Left kidney (tissue), 1 donor: ENCODE measurements at regions not wholly inside any gene's neighbourhood (a gene's known extent, or its start where the extent isn't known, plus 50 kb on each side); places are given as distances from the start of the nearest gene placed in this dataset.
A peak's percentile ranks its signal among the peaks of the same experiment; 100 is the strongest.

Source experiments
- DNase-seq: peaks from one replicate; pipeline ENCODE4 v3.0.0-alpha.2; 2013

DNA sequence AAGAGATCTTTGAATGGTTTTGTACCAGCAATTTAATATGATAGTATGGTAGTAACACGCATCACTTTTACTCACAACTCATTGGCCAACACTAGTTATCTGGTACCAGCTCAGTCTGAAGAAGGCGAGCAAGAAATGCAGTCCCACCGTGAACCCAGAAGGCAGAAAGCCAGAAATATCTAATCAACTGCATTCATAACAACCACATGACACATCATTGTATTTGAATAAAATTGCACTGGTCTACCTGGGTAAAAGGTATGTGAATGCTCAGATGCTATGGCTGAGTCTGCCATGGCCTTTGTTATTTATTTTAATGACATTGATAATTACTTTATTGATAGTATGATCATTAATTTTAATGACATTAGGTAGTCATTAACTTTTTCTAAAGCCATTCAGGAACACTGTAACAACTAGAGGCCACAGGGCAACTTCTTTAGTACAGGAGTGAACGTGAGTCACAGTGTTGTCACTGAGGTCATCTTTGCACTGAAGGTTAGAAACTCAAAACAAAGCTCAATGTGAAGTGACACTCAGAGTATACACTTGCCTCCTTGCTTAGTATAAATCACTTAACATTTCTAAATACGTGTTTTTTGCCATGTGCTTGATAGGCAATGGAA is 475.6 kb upstream of the TNP1 start:
- DNase-seq: no peak

DNA sequence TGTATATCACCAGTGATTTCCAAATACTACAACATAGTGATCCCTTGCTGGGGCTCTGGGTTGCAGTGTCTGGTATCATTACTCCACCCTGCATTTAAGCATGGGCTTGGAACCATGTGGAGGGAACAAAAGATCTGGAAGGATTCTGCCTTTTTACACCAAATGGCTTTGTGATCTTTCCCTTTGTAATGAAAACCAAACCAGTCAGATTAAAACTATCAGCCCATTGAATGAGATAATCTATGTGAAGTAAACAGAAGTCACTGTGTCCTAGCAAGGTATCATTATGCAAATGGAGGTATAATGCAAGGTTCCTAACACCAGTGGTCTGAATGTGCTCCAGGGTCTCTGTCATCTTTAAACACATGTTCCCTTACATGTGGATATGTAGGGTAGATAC is 474.7 kb upstream of the TNP1 start:
- DNase-seq: no peak

DNA sequence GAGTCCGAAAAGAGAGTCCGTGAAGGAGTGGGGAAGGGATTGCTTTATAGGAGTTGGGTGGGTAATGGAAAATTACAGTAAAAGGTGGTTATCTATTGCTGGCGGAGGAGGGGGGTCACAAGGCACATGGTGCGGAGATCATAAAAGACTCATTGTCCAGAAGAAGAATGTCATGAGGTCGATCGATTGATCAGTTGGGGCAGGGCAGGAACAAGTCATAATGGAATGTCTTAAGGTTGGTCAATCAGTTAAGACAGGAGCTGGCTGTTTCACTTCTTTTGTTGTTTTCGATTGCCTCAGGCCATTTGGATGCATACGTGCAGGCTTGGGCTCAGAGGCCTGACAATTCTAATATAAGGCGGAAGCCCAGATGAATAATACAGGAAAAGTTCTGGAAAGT is 473.0 kb upstream of the TNP1 start:
- no peak for DNase-seq

DNA sequence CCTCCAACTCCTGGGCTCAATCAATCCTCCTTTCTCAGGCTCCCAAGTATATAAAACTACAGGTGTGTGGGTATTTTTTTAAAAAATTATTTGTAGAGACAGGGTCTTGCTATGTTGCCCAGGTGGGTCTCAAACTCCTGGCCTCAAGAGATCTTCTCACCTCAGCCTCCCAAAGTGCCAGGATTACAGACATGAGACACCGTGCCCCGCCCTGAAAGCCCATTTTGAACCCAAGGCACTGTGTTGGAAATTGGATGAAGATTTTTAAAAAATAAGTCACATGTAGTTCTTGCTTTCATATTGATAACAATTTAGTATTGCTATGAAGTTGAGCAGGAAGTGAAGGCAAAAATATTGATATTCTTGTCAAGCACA is 472.5 kb upstream of the TNP1 start:
- no peak for DNase-seq

DNA sequence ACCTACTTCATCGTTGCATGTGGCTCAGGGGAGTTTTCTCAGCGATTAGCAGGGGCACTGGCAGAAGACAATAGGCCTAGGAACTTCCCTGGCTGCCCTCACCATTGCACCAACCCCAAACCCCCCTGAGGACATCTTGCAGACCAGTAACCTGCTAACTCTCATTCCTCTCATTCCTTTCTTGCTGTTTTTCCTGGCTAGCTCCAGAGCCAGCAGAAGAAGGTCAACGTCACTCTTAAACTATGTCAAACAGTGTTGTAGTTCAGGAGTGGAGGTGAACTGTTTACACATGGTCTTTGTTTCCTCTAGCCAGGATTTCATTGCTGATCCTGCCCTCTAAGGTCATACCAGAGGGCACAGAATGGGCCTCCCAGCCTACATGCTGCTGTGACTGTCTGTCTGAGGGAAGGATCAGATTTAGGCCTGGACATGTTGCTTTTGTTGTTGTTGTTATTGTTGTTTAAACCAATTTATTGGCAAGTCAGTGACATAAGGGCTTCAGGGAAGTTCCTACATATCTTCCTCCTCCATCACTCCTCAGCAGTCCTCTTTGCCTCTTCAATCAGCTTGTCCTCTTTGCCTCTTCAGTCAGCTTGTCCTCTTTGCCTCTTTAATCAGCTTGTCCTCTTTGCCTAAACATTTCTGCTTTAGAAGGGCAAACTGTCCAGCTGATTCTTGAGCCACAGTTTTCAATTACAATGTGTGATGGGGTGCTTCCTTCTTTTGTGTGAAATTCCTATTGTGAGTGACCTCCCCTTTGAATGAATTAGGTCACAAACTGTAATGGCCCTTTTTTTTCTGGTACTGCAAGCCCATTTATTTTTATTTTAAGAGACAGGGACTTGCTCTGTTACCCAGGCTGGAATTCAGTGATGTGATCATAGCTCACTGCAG is 471.9 kb upstream of the TNP1 start:
- DNase-seq: peak; percentile 50

DNA sequence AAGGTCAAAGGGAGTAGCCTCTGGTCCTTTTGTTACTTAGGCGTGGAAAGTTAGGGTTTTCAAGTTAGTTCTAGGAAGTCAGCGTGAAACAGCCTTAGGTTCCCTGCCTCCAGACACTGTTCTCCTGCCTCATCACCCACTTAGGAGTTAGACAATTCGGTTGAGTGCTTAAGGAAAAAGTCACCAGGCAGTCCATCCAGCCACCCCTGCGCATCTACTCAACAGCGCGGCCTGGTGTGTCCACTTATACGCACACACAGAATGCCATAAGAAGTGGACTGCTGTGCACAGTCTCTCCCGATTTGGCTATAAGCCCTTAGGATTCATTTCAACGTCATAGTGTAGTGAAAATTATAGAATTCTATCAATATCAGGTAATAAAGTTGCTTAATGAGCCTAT is 470.8 kb upstream of the TNP1 start:
- no peak for DNase-seq

DNA sequence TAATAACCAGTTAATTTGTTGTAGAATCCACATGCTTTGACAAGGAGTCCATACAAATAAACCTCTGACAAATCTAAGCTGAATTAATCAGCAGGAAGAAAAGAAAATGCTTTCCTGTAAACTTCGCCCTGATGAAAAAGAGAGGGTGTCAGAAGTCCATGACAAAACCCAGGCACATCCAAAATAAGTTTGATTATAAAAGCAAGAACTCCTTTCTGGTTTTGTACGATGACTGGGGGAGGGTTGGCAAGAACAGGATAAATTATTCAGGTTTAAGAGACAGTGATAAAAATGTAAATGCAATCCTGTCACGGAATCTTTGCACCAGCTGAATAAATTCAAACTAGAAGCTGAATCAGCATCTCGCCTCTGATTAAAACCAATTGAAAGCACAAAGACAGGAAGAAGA is 469.2 kb upstream of the TNP1 start:
- DNase-seq: no peak

DNA sequence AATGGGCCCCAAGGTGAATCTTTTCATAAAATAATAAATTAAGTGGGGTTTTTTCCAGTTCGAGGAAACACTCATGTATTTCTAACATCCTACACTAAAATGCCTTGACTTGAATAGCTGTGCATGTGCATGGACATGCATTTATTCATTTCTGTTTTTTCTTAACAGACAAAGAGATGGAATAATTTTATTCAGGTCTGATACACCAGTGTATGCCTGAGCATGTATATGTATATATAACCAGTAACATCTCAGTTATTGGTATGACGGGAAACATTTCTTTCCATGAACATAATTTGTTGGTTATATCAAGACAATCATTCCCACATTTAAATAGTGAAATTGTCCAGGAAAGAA is 468.7 kb upstream of the TNP1 start:
- DNase-seq: no peak

DNA sequence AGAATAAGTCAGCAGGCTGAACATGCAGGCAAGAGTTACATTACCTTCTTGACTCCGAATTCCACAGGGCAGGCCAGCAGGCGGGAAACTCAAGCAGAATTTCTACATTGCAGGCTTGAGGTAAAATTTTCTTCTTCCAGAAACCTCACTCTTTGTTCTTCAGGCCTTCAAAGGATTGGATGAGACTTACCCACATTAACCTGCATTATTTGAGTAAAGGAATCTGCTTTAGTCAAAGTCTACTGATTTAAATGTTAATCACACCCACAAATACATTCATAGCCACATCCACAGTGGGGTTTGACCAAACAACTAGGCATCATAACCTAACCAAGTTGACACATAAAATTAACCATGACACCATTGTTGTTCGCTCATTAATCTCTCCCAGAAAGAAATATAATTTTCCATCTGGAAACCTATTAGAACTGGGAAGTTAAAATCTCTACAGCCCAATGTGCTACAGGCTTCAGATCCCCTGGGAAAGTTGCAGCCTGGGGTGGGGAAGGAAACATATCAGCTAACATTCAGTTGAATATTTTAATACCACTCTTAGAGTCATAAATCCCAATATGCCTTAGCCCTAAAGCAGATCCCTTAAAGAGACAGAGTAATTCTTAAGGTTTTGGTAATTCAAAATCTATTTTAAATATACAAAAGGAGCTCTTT is 468.2 kb upstream of the TNP1 start:
- no peak for DNase-seq

DNA sequence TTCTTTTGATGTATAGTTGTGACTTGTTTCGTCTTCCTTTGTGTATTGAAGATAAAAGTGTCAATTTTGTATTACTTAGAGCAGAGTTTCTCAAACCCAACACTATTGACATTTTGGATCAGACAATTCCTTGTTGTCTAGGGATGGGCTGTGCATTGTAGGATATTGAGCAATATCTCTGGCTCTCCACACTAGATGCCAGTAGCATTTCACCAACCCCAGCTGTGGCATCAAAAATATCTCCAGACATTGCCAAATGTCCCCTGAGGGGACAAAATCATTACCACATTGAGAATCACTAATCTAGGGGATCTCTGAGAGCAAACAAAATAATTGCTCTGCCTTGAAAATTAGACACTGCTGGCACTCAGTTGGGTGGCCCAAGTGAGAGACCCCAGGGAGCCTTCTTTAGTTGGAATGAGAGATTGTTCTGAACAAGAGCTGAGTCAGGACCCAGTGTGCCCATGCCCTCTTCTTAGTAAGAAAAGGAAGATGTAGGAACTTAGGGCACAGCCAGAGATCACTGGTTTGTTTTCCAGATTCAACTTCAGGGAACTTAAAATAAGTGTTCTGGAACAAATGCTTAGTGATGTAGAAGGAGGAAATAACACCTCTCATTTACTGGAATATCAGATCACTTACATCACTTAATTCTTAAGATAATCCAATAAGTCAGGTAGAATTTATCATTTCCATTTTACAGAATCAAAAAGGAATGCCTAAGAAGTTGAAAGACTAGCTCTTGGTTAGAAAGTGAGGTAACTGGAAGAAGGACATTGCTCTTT is 466.6 kb upstream of the TNP1 start:
- no peak for DNase-seq

DNA sequence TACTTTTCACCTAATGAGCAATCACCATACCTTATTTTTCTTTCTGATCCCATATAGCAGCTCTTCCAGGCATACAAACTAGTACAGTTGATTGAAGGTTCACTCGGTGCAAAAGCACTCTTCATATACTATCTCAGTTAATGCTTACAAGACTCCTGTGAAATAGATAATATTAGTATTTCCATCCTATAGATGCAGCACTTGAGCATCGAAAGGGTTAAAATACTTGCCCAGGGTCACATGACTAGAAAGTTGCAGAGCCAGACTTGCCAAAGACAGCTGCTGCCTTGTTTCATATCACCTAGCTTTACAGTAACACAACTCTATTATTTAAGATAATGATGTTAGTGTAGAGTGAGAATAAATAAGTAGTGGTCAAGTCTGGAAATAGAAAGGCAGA is 466.0 kb upstream of the TNP1 start:
- DNase-seq: no peak

DNA sequence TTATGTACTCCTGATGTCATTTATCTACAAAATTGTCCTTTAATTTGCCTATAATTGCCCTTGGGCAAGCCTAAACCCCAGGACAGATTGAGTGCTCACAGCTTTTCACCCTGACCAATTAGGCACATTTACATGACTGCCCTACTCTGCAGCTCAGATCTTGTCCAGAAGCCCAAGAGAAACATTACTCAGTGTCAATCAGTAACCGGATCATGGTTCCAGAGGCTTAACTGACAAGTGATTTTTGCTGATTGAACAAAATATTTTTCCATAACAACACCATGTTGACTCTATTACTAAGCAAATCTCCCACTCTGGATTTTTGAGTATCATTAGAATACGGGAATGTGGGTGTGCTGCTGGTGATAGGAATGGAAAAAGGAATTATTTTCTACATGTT is 465.4 kb upstream of the TNP1 start:
- DNase-seq: no peak

DNA sequence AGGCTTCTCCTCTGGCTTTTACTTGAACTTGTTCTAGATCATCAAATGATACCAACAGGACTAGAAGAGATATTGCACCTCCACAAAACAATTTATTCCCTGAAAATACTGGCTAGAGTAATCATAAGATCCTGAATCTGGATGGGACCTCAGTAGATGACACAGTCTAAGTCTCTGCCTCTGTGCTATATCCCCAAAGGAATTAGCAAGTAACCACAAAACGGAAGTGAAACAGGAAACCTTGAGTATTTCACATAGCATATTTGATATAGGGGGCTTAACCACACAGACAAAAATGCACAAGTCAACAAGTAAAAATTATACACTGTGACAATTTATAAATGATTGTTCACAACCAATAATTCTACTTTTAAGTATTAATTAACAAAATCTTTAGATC is 456.9 kb upstream of the TNP1 start:
- no peak for DNase-seq

DNA sequence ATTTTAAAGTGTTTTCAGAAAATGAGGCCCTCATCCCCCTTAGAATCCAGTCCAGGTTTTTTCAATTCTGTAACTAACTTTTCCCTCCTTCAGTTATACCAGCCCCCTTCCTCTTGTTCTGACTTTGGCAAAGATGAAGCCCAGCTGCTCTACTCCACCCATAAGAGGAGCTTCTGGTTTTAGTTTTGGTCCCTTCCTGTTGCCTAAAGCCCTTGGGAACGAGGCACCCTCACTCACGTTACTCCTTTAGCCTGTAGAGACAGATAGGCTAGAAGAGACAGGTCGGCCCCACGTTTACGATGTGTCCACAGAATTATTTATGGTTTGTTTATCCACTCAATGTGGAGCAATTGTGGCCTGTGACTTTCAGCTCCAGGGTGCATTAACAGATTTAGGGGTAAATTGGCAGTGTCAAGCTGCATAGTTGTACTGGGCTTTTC is 454.2 kb upstream of the TNP1 start:
- peak; percentile 32 for DNase-seq

DNA sequence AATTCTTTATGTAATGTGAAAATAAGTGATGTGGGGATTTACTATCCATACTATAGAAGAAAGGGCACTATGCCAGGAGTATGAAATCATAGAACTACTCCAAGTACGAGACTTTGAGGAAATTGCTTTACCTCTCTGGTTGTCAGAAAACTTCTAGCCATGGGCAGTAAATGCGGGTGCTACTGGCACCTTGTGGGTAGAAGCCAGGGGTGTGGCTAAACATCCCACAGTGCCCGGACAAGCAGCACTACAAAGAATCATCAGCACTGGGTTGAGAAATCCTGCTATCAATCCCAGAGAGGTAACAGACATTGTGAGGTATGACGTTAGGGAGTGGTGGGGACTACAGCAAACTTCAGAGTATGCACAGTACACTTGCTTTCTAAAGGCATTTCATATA is 453.5 kb upstream of the TNP1 start:
- no peak for DNase-seq

DNA sequence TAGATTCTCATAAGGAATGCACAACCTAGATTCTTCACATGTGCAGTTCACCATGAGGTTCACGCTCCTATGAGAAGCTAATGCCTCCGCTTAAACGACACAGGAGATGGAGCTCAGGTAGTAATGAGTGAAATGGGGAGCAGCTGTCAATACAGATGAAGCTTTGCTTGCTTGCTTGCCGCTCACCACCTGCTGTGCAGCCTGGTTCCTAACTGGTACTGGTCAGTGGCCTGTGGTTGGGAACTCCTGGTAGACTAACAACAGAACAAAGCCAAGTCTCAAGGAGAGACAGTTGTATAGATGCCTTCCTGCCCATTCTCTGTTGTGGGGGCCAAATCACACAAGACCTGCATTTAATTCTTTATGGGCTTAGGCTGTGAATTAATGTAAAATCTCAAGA is 449.2 kb upstream of the TNP1 start:
- no peak for DNase-seq

DNA sequence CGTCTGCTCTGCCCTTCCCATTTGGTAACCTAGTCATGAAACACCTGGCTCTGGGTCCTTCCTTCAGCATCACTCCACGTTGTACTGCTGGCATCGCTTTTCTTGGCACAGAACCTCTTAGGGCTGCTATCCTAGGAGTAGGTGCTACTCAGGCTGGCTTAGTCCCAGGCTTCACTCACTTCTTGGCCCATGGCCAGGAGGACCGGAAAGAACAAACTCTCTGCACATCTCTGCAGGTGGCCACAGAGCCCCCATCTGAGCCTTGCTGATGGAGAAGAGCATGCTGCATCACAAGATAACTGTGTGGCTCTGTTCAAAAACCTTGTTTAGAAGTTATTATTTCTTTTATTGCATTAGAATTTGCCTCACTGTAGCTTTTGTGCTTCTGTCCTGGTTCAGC is 447.2 kb upstream of the TNP1 start:
- no peak for DNase-seq

DNA sequence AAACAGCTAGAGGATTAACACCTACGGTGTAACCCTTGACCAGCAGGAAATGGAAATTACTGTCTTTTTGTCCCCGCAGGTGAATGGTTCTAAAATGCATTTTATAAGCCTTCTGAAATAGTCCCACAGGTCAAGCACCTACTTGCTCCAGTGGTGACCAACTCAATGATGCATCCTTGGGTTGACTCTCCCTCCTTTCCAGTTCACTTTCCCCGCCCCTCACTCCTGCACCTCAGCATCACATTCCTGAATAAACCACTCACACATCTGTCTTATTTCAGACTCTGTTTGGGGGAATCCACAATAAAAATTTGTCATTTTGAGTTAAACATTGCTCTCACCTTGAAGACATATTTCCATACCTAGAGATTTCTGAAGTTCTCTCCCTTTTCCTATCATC is 446.0 kb upstream of the TNP1 start:
- no peak for DNase-seq

DNA sequence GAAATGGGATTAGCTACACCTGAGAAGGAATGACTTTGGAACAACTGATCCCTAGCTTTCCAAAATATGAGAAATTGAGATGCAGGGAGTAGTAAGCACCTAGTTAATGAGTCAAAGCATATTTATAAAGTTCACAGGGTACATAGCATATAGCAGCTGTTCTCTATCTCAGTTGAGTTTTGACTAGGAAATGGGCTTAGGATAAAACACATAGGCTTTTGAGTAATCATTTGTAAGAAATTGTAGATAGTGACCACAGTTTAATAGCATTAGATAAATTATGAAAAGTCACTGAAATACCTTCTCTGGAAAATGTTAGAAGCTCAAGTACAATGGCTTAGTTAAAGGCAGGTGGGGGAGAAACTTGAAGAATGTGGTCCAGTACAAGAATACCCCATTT is 444.7 kb upstream of the TNP1 start:
- no peak for DNase-seq

DNA sequence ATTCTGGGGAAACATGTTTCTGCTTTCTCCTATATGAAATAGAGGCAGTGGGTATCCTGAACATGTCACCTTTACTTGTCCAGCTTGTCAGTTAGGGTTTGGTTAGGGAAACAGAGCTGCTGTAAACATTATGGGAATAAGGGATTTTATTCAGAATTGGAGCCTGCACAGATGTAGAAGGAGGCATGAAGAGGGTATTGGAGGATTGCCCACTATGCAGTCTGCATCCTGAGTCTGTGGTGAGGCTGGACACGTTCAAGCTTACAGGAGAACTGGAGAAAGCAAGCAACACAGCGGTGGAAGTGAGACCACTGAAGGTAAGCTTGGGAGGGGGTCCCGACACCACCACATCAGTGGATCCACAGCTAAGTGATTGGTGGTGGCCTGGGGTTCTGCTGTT is 443.0 kb upstream of the TNP1 start:
- DNase-seq: no peak

DNA sequence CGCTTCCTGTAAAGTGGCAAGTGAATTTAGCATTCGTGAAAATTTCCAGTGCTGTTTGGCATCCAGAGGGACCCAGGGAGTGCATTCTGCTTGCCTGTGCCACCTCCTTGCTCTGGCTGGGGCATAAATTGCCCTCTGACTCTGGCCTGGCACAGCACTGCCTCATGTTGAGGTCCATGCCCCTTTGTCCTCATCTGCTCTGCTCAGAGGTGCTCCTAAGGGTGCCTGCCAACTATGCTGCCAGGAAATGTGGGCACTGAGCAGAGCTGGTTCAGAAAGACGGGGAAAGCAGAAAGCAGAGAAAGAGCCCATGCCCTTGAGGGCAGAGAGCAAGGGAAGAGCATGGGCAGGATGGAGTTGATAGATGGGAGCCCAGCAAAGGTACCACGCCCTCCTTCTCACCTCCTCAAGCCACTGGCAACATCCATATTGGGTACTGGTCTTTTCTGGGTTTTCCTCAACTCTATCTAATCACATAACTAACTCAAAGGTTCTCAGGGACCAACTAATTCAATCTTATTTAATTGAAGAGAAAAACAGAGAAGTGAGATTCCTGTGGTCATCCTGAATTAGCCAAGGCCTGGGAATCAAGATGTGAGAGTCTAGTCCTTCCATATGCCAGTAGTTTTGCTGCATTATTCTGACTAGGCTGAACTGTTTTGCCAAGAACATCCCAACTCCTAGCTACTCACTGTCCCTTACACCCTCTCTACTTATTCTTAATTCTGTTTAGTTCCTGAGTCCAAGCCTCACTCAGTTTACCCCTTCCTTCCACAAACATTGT is 441.5 kb upstream of the TNP1 start:
- no peak for DNase-seq

DNA sequence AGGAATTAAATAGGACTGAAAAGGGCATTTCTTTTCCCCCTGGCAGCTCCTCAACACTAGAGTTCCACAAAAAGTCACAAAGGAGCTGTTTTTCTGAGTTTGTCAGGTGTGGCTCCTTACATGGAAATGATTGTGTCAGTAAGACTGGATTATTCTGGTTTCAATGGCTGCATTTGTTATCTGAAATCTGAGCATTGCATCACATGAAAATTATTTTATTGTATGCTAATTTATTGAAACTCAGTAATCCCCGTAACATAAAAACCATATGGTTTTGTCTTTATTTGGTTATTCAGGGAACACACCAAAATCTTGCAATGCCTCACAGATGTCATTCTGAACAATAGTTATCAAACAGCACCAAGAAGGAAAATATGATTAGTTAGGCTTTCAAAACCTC is 439.7 kb upstream of the TNP1 start:
- DNase-seq: no peak
